GM12874 (cell line): ENCODE measurements at regions not wholly inside any gene's neighbourhood (a gene's known extent, or its start where the extent isn't known, plus 50 kb on each side); places are given as distances from the start of the nearest gene placed in this dataset.

Experiments used
- TF ChIP-seq, protein P1 (sequence below): IDR thresholded peaks from 2 replicates; pipeline ENCODE4 v1.5.1; 2011; ENCODE audit warnings: low read depth, mild to moderate bottlenecking, control low read depth, low read length, moderate library complexity; ENCODE audit not compliant: insufficient read depth

DNA sequence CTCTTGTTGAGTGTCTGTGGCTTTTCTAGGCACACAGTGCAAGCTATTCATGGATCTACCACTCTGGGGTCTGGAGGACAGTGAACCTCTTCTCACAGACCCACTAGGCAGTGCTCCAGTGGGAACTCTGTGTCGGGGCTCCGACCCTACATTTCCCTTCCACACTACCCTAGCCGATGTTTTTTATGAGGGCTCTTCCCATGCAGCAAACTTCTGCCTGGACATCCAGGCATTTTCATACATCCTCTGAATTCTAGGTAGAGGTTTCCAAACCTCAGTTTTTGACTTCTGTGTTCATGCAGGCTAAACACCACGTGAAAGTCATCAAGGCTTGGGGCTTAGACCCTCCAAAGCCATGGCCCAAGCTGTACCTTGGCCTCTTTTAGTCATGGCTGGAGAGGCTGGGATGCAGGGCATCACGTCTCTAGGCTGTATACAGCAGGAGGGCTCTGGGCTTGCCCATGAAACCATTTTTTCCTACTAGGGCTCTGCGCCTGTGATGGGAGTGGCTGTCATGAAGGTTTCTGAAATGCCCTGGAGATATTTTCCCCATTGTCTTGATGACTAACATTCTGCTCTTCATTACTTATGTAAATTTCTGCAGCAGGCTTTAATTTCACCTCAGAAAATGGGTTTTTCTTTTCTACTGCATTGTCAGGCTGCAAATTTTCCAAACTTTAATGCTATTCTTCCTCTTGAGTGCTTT, 249.8 kb upstream of the CPEB2 start:
- TF ChIP-seq, protein P1, sequence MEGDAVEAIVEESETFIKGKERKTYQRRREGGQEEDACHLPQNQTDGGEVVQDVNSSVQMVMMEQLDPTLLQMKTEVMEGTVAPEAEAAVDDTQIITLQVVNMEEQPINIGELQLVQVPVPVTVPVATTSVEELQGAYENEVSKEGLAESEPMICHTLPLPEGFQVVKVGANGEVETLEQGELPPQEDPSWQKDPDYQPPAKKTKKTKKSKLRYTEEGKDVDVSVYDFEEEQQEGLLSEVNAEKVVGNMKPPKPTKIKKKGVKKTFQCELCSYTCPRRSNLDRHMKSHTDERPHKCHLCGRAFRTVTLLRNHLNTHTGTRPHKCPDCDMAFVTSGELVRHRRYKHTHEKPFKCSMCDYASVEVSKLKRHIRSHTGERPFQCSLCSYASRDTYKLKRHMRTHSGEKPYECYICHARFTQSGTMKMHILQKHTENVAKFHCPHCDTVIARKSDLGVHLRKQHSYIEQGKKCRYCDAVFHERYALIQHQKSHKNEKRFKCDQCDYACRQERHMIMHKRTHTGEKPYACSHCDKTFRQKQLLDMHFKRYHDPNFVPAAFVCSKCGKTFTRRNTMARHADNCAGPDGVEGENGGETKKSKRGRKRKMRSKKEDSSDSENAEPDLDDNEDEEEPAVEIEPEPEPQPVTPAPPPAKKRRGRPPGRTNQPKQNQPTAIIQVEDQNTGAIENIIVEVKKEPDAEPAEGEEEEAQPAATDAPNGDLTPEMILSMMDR: no peak

DNA sequence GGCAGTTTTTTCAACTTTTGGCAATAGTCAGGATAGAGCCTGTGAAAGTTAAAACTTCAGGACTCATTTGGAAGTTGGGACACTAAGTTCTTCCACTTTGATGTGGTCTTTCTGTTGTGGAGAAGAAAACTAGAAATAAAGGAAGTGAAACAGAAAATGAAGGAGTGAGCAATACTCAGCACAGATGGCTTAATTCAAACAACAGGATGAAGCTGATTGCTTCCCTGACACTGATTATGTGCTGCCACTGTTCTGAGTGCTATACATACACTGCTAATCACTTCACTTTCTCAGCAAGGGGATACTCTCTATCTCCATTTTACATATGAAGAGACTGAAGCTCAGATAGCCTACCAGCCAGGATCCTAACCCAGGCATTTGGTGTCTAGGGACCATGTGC, 235.1 kb upstream of the CPEB2 start:
- TF ChIP-seq, protein P1: no peak

DNA sequence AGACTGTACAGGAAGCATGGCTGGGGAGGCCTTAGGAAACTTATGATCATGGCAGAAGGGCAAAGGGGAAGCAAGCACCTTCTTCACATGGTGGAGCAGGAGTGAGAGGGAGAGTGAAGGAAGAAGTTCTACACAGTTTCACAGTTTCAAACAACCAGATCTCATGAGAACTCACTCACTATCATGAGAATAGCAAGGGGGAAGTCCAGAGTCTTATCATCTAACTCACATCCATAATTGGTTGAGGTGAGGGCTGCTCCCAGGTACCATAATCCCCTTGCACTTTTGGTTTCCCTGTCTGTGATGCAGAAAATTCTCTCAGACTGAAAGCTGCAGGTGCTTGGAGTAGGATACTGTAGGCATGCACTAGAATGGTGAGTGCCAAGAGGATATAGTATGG, 233.8 kb upstream of the CPEB2 start:
- TF ChIP-seq, protein P1: no peak

DNA sequence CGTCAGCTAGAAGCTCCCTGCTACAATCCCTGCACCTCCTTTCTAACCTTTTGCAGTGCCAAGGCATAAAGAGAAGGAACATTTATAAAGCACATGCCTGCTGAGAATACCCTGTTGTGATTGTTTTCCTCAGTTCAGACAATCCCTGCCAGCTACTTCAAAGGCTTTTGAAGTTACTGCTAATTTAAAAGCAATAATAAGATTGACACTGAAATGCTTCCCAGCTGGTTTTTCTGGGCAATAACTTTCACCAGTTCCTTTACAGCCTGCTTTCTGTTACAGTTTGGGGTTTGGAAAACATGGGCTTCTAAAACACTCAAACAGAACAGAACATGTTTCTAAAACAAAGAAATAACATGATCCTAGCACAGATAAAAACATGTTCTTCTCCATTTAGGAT, 232.3 kb upstream of the CPEB2 start:
- TF ChIP-seq, protein P1: no peak

DNA sequence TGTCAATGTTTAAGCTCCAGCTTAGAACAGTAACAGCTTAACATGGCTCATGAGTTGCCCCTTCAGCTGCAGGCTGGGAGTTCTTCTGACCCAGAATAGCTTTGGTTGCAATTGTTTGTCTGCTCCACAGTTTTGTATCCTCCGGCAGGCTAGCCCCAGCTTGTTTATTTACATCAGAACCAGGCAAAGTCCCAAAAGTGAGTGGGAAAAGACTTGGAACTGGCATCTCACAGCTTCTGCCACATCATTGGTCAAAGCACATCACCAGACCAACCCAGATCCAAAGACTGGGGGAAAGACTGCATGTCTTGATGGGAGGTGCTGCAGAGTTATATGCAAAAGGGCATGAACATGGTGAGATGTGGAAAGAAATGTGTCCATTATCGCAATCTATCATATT, 231.2 kb upstream of the CPEB2 start:
- TF ChIP-seq, protein P1: no peak

DNA sequence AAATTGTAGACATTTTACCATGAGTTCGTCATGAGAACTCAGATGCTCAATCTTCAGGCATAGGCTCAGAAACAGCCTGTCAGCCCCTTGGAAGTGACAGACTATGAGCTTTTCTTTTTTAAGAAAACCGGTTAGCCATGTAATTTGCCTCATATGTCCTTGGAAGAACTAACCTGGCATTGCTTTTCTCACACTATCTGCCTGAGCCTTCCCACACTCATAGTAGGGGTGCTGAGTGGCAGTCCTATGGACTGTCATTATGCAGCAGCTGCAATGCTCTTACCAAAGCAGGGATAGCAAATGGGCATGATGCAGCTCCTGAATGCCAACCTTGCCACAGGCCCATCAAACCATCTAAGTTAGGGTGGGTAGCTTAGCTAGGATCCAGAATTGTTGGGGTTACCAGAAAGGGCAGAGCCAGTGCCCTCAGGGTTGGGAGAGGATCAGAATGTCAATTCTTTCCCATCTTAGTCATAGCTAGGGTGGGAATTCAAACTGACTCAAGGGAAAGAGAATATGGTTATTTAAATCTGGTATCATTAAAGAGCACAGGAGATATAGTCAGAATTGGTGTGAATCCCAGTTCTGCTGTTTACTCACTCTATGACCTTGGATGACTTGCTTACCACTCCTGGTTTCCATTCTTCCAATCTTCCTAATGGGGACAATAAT, 230.6 kb upstream of the CPEB2 start:
- TF ChIP-seq, protein P1: no peak

DNA sequence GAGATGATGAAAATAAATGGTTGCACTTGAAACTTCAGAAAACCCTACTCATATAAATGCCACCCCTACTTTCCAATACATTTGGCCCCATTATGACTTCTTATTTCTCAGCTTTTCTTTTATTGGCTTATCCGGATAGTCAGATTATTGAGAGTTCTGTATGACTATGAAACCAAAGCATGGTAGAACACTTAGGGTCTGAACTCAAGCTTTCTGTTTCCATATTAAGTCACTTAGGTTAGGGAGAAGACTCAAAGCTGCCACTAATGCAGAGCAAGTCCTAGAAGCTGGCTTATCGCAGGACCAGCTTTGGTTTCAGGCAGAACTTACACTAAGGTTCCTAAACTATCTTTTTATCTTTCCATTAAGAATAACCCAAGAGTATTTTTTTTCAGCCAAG, 229.9 kb upstream of the CPEB2 start:
- TF ChIP-seq, protein P1: no peak
